Testis (tissue), 2 donors: ENCODE measurements at regions not wholly inside any gene's neighbourhood (a gene's known extent, or its start where the extent isn't known, plus 50 kb on each side); places are given as distances from the start of the nearest gene placed in this dataset.

ENCODE experiments used
- CTCF ChIP-seq, 3 experiments: fragments of 450-650 bp in 2 of 3; fragments of 200-600 bp in 1 of 3; sonication (generic) in 1 of 3; IDR thresholded peaks; one replicate each; pipeline ENCODE4 v1.5.1; 2016 to 2019; ENCODE audit warnings: antibody characterized with exemption in 3 of 3, mild to moderate bottlenecking in 2 of 3, moderate library complexity in 1 of 3
- POLR2A ChIP-seq: fragments of 450-650 bp; IDR thresholded peaks from one replicate; pipeline ENCODE4 v1.6.1; 2017; ENCODE audit warnings: antibody characterized with exemption, mild to moderate bottlenecking, moderate library complexity

- no peak for TF ChIP-seq CTCF (IDR thresholded peaks at IDR 0.05)
- no peak for TF ChIP-seq POLR2A
Observed at GRCh38 chr11:22433517-22433916, 95.3 kb downstream of the SLC17A6 start.
